ENCODE measurements at regions not wholly inside any gene's neighbourhood (a gene's known extent, or its start where the extent isn't known, plus 50 kb on each side); places are given as distances from the start of the nearest gene placed in this dataset.

GRCh38 chrX:7272346-7272745 is 124.4 kb upstream of the PUDP start:
- Mint-ChIP-seq H3K36me3 (ENCODE audit: insufficient read depth in 1 of 3, low read depth in 3 of 3) (no peaks in the 10 kb centered on the region), H3K4me3 (no peak overlapping the region), H3K9me3 (no peaks in the 10 kb centered on the region), H3K27ac (no peak overlapping the region), H3K27me3 (ENCODE audit: low read depth) (peaks cover 2% of the 10 kb centered on the region; the same call in 1 of the 2 replicates), H3K4me1 (no peaks in the 10 kb centered on the region)
- Histone ChIP-seq H2BK5ac (ENCODE audit: insufficient read length, low read length) (no peak overlapping the region), H2BK20ac (ENCODE audit: low read depth, low read length, poor library complexity, severe bottlenecking) (no peak overlapping the region), H3K79me2 (ENCODE audit: insufficient read depth, low read length) (no peaks in the 10 kb centered on the region), H2BK15ac (ENCODE audit: low read depth, low read length) (no peak overlapping the region), H3K79me1 (ENCODE audit: insufficient read depth, low read depth, low read length, poor library complexity, severe bottlenecking) (no peaks in the 10 kb centered on the region), H3K9me3 (ENCODE audit: control insufficient read depth, low read depth, low read length) (no peaks in the 10 kb centered on the region), H4K8ac (replicated peaks; ENCODE audit: insufficient read length, low read depth, low read length) (no peak overlapping the region), H3K23me2 (ENCODE audit: insufficient read length, low read depth, low read length, poor library complexity, severe bottlenecking) (no peaks in the 10 kb centered on the region), H3K9ac (ENCODE audit: extremely low read depth, insufficient read length, low read length) (no peak overlapping the region), H3K4ac (ENCODE audit: low read depth, low read length) (no peak overlapping the region), H3K23ac (ENCODE audit: insufficient read length, low read depth, low read length) (no peak overlapping the region), H2BK120ac (ENCODE audit: low read depth, low read length, poor library complexity, severe bottlenecking) (no peak overlapping the region), H3K56ac (ENCODE audit: insufficient read length, low read depth, low read length) (no peak overlapping the region), H4K20me1 (ENCODE audit: control insufficient read depth, insufficient read depth, insufficient read length) (no peaks in the 10 kb centered on the region), H3K18ac (ENCODE audit: insufficient read length, low read depth, low read length) (no peak overlapping the region), H3K4me2 (ENCODE audit: insufficient read depth, insufficient read length, low read length) (no peak overlapping the region), H4K91ac (ENCODE audit: insufficient read length, low read depth, low read length) (no peak overlapping the region), H3K27me3 (ENCODE audit: insufficient read depth, low read length) (no peaks in the 10 kb centered on the region), H4K5ac (ENCODE audit: insufficient read length, low read depth, low read length) (no peak overlapping the region), H3T11ph (ENCODE audit: low read length) (no peak overlapping the region), H2AFZ (ENCODE audit: low read length) (no peak overlapping the region), H3K4me1 (ENCODE audit: insufficient read depth, low read length) (no peaks in the 10 kb centered on the region), H2BK12ac (ENCODE audit: insufficient read length, low read depth, low read length) (no peak overlapping the region), H2AK5ac (ENCODE audit: insufficient read length, low read length) (no peak overlapping the region), H3K14ac (ENCODE audit: insufficient read depth, low read length) (no peak overlapping the region), H3K27ac (ENCODE audit: insufficient read length, low read depth, low read length) (no peak overlapping the region)
- no peak for DNase-seq
- WGBS (ENCODE audit: extremely low coverage, insufficient read length, low lambda C conversion rate) = no CpG with 5 or more reads among the region's 6 CpGs
- TF ChIP-seq CTCF (conservative IDR thresholded peaks at IDR 0.05) = no peak

Data from H9 (cell line).